Fibroblast of lung (primary cell): ENCODE measurements at regions not wholly inside any gene's neighbourhood (a gene's known extent, or its start where the extent isn't known, plus 50 kb on each side); places are given as distances from the start of the nearest gene placed in this dataset.

ENCODE experiments used
- CTCF ChIP-seq, 2 donors: IDR thresholded peaks in 1 of 2; conservative IDR thresholded peaks in 1 of 2; 1 replicate in 1 of 2; 2 replicates in 1 of 2; pipeline ENCODE4 v1.5.1; 2011 to 2012; ENCODE audit warnings: low read length in 2 of 2, control low read depth in 1 of 2, inconsistent platforms in 1 of 2, low read depth in 1 of 2, mild to moderate bottlenecking in 1 of 2
- EZH2 ChIP-seq: IDR thresholded peaks from 2 replicates; pipeline ENCODE4 v1.5.1; 2012; ENCODE audit warnings: low read length, control low read depth, mild to moderate bottlenecking; ENCODE audit errors: missing control alignments

- TF ChIP-seq EZH2 (no peak), CTCF (conservative IDR thresholded peaks at IDR 0.05 in 1 of 2, IDR thresholded peaks at IDR 0.05 in 1 of 2; ENCODE audit: low read depth in 1 of 2, low read length in 2 of 2) (no peak)
Measured at GRCh38 chr11:105296806-105297205, 157.2 kb upstream of the CARD18 start.
